ENCODE measurements at regions not wholly inside any gene's neighbourhood (a gene's known extent, or its start where the extent isn't known, plus 50 kb on each side); places are given as distances from the start of the nearest gene placed in this dataset.
"Not testable (repeated sequence)": the region's sequence is repeated elsewhere in the genome, so short reads cannot be mapped to it uniquely, and the experiment has no call there.

DNA sequence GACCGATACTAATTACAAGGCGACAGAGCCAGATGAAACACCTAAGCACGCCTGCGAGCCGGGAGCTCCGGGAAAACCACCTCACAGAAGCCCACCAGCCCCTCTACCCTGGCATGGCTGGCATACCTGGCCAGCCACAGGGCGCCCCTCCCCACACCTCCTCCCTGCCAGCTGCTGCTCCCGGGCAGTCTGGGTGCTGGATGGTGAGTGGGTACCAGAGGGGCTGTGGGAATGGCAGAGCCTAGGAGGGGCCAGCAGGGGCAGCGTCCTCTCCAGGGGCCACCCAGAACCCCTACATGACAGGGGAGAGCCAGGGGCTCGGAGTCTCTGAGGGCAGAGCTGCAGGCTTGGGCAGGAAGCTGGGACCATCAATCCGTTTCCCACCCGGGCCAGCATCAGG is 58.7 kb upstream of the GPC1 start:
- TF ChIP-seq, protein P1, sequence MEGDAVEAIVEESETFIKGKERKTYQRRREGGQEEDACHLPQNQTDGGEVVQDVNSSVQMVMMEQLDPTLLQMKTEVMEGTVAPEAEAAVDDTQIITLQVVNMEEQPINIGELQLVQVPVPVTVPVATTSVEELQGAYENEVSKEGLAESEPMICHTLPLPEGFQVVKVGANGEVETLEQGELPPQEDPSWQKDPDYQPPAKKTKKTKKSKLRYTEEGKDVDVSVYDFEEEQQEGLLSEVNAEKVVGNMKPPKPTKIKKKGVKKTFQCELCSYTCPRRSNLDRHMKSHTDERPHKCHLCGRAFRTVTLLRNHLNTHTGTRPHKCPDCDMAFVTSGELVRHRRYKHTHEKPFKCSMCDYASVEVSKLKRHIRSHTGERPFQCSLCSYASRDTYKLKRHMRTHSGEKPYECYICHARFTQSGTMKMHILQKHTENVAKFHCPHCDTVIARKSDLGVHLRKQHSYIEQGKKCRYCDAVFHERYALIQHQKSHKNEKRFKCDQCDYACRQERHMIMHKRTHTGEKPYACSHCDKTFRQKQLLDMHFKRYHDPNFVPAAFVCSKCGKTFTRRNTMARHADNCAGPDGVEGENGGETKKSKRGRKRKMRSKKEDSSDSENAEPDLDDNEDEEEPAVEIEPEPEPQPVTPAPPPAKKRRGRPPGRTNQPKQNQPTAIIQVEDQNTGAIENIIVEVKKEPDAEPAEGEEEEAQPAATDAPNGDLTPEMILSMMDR (IDR thresholded peaks at IDR 0.05): no peak
- TF ChIP-seq ZFX (IDR thresholded peaks at IDR 0.05; ENCODE audit: borderline replicate concordance): no peak
- no peak overlapping the region for H3K27ac ChIP-seq

DNA sequence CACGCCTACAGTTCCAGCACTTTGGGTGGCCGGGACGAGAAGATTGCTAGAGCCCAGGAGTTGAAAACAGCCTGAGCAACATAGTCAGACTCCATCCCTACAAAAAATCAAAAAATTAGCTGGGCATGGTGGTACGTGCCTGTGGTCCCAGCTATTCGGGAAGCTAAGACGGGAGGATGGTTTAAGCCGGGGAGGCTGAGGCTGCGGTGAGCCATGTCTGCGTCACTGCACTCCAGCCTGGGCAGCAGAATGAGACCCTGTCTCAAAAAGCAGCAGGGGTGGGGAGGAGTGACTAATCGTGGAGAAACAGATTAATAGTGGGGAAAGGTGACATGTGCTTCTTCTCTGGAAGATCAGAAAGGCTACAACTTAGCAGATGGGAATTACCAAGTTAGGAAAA is 58.1 kb upstream of the GPC1 start:
- H3K27ac ChIP-seq: no peak overlapping the region
- no peak for TF ChIP-seq ZFX (IDR thresholded peaks at IDR 0.05; ENCODE audit: borderline replicate concordance)
- TF ChIP-seq, protein P1 (IDR thresholded peaks at IDR 0.05): no peak

DNA sequence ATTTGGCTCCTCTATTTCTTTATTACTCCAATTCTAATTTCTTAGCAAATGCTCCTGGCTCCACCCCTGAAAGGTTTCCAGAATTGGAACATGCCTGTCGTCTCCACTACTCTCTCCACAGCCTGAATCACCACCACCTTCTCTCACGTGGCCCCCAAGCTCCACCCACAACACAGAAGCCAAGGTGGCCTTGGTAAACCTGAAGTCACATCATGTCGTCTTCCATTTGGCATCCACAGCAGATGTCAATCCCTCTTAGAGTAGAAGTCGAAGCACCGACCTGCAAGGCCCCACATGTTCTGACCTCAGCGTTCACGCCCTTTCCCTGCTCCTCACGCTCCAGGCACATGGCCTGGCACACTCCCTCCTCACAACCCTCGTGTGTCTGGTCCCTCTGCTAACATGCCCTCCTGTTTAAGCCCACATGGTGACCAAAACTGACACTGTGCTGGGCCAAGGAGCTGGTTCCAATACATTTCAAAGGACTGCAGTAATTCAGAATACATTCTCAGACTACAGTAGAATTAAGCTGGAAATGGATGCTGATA is 56.3 kb upstream of the GPC1 start:
- no peak for TF ChIP-seq ZFX (IDR thresholded peaks at IDR 0.05; ENCODE audit: borderline replicate concordance)
- TF ChIP-seq, protein P1 (IDR thresholded peaks at IDR 0.05): no peak

DNA sequence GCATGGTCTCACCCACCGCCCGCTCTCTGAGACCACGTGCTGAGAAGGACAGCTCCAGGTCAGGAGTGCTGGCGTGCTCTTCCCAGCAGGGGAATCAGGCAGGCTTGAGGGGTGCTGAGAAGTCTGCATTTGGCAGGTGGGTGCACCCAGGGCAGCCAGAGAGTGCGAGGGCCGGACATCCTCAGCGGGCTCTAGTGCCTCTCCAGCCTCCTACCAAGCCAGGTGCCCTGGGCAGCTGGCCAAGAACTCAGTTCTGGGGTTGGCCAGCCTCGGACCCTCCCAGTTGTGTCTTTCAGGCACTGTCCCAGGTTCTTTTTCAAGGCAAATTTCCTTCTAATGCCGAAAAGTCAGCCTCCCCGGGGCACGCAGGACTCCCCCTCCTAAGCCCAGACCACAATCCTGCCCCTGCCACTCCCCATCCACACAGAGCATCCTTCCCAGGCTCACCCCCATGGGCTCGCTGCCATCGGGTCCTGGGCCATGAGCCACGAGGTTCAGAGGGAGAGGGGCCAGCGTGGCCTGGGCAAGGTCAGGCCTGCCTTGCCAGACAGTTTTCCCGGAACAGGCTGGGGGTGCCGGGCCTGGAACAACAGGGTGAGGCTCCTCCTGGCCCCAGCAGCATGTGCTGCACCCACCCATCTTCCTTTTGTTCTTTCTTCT is 52.2 kb upstream of the GPC1 start:
- TF ChIP-seq, protein P1 (IDR thresholded peaks at IDR 0.05): no peak
- no peak for TF ChIP-seq ZFX (IDR thresholded peaks at IDR 0.05; ENCODE audit: borderline replicate concordance)
- no peak overlapping the region for H3K27ac ChIP-seq

More for the DNA sequence above, 56.3 kb upstream of the GPC1 start:
- H3K27ac ChIP-seq: no peak overlapping the region

DNA sequence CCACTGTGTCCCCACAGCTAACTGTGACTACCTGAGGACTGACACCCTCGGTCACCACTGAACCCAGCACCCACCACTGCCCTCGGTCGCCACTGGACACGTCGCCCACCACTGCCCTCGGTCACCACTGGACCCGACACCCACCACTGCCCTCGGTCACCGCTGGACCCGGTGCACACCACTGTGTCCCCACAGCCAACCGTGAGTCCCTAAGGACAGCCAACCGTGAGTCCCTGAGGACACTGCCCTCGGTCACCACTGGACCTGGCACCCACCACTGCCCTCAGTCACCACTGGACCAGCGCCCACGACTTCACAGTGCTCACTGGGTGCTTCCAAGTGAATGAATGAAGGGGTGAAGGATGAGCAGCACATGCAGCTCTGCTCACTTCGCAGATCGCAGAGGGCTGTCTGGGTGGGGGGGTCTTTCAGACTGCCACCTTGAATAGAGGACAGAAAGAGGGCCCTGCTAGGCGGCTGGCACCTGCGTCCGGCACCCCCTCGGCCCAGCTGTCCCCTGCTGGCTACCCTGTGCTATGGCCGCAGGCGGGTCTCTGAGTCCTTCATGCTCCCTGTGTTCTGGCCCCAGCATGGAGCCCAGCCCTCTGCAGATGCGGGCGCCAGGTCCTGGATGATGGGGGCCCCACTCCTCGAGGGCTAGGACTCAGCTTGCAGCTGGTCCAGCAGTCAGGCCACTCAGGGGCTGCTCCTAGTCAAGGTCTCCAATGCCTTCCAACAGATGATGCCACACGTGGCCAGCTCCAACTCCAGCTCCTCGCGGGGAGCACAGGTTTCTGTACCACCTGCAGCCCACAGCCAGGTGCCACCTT is 51.4 kb upstream of the GPC1 start:
- no peak overlapping the region for H3K27ac ChIP-seq
- TF ChIP-seq, protein P1 (IDR thresholded peaks at IDR 0.05): no peak
- TF ChIP-seq ZFX (IDR thresholded peaks at IDR 0.05; ENCODE audit: borderline replicate concordance): no peak

DNA sequence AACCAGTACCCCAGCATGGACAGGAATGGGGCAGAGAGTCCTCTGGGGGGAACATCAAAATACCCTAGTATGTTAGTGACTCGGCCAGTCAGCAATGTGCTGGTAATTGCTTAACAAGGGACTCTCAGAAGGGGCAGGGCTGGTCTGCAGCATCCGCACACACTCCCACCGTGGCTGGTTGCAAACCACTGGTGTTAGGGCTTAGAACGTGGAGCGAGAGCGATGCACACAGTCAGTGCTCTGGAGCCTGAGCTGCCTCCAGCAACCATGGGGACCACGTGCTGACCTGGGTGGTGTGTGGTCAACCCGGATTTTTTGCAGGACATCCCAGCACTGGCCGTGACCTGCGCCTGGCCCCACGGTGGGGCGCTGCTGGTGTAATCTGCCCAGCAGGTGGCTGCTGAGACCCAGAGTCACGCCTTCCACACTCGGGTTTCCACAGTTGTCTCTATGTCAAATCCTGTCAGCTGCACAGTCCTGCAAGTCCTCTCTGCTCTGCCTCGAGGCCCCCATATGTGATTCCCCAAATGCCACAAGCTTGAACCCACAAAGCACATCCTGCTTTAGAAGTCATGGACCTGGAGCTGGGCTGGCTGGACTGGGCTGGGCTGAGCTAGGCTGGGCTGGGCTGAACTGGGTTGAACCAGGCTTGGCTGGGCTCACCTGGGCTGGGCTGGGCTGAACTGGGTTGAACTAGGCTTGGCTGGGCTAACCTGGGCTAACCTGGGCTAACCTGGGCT is 50.6 kb upstream of the GPC1 start:
- TF ChIP-seq, protein P1 (IDR thresholded peaks at IDR 0.05): no peak
- TF ChIP-seq ZFX (IDR thresholded peaks at IDR 0.05; ENCODE audit: borderline replicate concordance): no peak

DNA sequence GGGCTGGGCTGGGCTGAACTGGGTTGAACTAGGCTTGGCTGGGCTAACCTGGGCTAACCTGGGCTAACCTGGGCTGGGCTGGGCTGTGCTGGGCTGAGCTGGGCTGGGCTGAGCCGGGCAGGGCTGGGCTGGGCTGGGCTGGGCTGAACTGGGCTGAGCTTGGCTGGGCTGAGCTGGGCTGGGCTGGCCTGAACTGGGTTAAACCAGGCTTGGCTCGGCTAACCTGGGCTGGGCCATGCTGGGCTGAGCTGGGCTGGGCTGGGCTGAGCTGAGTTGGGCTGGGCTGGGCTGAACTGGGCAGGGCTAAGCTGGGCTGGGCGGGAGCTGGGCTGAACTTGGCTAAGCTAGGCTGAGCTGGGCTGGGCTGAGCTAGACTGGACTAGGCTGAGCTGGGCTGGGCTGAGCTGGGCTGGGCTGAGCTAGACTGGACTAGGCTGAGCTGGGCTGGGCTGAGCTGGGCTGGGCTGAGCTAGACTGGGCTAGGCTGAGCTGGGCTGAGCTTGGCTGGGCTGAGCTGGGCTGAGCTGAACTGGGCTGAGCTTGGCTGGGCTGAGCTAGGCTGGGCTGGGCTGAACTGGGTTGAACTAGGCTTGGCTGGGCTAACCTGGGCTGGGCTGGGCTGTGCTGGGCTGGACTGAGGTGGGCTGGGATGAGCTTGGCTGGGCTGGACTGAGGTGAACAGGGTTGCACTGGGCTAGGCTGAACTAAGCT is 49.9 kb upstream of the GPC1 start:
- H3K27ac ChIP-seq: not testable (repeated sequence)

More for the DNA sequence above, 50.6 kb upstream of the GPC1 start:
- H3K27ac ChIP-seq: no peak overlapping the region

Data from 22Rv1 (cell line).